GM19023 (cell line): ENCODE measurements at regions not wholly inside any gene's neighbourhood (a gene's known extent, or its start where the extent isn't known, plus 50 kb on each side); places are given as distances from the start of the nearest gene placed in this dataset.
"Not testable (repeated sequence)": the region's sequence is repeated elsewhere in the genome, so short reads cannot be mapped to it uniquely, and the experiment has no call there.

Experiments
- ATAC-seq: cut with Tn5 transposase; IDR thresholded peaks from one replicate; pipeline ENCODE4 v1.9.1; 2021; ENCODE audit warnings: mild to moderate bottlenecking, moderate library complexity; ENCODE audit not compliant: unreplicated experiment

DNA sequence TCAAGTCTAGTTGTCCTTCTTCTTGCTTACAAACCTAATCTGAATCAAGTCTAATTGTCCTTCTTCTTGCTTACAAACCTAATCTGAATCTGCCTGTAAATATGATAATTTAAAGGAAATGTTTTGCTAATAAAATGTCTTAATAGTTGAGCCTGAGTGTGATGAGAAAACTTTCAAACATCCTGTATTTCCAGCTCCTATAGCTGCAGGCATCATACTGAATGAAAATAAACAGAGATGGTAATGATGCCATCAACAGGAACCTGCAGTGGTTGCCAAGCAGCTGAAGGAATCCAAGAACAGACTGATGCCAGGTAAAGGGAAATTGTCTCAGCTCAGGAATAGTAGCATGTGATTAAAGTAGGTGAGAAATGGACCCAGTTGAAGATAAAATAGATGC, 156.1 kb upstream of the IRS4 start:
- no peak for ATAC-seq

DNA sequence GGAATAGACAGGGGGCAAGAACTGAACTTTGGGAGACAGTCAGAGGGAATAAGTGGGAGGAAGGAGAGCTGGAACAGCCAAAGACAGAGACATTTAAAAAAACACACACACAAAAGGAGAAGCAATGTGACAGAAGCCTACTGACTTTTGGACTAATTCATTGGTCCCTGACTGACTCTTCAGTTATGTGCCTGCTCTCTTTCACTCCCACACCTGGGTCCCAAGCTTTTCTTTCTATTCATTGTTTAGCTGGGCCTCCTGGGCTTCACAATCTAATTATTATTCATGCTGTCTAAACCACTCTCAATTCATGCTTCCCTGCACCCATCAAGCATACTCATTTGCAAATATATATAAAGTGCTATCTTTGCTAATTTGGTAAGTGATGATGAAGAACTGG, 139.2 kb upstream of the IRS4 start:
- ATAC-seq, result no peak

DNA sequence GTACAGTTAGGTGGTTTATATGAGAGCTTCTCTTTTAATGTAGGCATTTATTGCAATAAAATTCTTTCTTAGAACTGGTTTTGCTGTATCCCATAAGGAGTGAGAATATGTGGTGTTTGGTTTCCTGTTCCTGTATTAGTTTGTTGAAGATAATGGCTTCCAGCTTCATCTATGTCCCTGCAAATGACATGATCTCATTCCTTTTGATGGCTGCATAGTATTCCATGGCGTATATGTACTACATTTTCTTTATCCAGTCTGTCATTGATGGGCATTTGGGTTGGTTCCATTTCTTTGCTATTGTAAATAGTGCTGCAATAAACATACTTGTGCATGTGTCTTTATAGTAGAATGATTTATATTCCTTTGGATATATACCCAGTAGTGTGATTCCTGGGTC, 106.7 kb upstream of the IRS4 start:
- not testable (repeated sequence) for ATAC-seq

DNA sequence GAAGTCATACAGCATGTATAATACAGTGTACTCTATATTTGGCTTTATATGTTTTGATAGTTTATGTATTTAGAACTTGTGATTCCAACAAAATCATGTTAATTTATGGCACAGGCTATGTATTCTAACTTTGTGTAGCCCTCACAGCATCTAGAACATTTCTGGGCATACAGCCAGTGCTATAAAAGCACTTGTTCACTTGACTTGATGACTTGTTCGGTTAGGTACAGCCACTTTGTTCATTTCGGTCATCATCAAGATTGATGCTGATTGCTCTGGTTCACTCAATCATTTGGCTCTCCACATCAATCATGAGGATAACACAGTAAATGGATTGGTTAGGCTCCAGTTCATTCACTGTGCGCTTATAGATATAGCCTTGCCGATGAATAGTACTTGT, 97.6 kb upstream of the IRS4 start:
- ATAC-seq, result no peak

DNA sequence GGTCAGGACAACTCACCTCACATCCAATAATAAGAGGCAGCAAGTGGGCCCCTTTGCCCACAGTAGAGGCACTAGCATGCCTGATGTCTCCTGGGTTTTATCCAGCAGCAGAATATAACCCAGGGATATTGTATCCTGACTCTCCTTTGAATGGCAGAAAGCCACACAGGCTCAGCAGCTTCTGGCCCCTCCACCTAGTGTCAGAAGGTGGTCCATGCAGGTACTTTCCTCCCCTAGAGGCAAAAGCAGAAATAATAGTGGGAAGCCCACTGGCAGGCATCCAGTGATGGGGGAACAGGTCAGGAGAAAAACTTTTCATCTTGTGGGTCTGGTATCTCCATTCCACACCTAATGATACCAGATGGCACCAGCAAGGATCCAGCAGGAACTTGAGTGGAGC, 75.5 kb upstream of the IRS4 start:
- no peak for ATAC-seq

DNA sequence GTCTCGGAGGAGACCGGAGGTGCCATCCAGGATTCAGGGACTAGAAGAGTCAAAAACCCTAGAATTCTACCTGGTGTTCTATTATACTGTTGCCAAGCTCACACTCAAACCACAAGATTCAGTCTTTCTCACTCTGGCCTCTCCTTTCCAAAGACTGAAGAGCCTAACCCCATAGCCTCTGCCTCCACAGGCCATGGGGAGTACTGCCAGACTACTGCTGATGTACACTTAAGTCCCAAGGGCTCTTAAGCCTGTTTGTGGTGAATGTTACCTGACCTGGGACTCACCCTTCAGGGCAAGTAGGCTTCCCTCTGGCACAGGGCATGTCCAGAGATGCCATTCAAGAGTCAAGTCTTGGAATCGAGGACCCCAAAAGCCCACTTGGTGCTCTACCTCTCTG, 58.9 kb upstream of the IRS4 start:
- no peak for ATAC-seq
